Panc1 (cell line): ENCODE measurements at regions not wholly inside any gene's neighbourhood (a gene's known extent, or its start where the extent isn't known, plus 50 kb on each side); places are given as distances from the start of the nearest gene placed in this dataset.

ENCODE experiments used
- ATAC-seq: fragments of 200-7000 bp; cut with Tn5 transposase; 2 replicates; pipeline ENCODE4 v1.9.1; 2020; ENCODE audit warnings: mild to moderate bottlenecking, moderate library complexity
- BruUV-seq: library from RNA; stranded (reverse); fragments of 400-500 nt; replicated peaks from 2 replicates; lab custom pipeline; 2021; lab: Mats Ljungman, UMichigan
- CTCF ChIA-PET: fragments of 300-600 bp; sonication (Branson Sonifier 250); formaldehyde crosslinking; loops from one replicate; lab custom pipeline; 2022; ENCODE audit warnings: antibody characterized with exemption; lab: Charles Lee
- POLR2A ChIA-PET: fragments of 300-600 bp; sonication (Branson Sonifier 250); formaldehyde crosslinking; loops from one replicate; lab custom pipeline; 2022; ENCODE audit warnings: antibody characterized with exemption; lab: Charles Lee
- DNase-seq: peaks from one replicate; pipeline ENCODE4 v3.0.0-alpha.2; 2010; ENCODE audit warnings: low read depth, low spot score
- H3K27ac ChIP-seq: 2 replicates; pipeline ENCODE4 v1.5.1; 2011; ENCODE audit warnings: mild to moderate bottlenecking, low read length, inconsistent platforms
- H3K27me3 ChIP-seq: fragments of 200-500 bp; sonication (Bioruptor generic); 2 replicates; pipeline ENCODE4 v1.6.0; 2014; ENCODE audit warnings: low read length, inconsistent platforms; ENCODE audit not compliant: control insufficient read depth, insufficient read depth
- H3K36me3 ChIP-seq: fragments of 200-500 bp; sonication (Bioruptor generic); 2 replicates; pipeline ENCODE4 v1.5.1; 2014; ENCODE audit warnings: inconsistent platforms, mild to moderate bottlenecking, low read length, moderate library complexity; ENCODE audit not compliant: control insufficient read depth, insufficient read depth
- H3K4me1 ChIP-seq: 2 replicates; pipeline ENCODE4 v1.5.1; 2011; ENCODE audit warnings: inconsistent platforms, mild to moderate bottlenecking, low read length, moderate library complexity; ENCODE audit not compliant: control insufficient read depth, insufficient read depth
- H3K4me3 ChIP-seq, 2 experiments: 2 replicates each; pipeline ENCODE4 v1.5.1; 2011 to 2012; ENCODE audit warnings: low read depth in 2 of 2, low read length in 2 of 2, mild to moderate bottlenecking in 2 of 2, inconsistent platforms in 1 of 2, moderate library complexity in 1 of 2
- H3K9me3 ChIP-seq: fragments of 200-500 bp; sonication (Bioruptor generic); 2 replicates; pipeline ENCODE4 v1.5.1; 2014; ENCODE audit warnings: low read depth, mild to moderate bottlenecking, inconsistent platforms, low read length, moderate library complexity; ENCODE audit not compliant: control insufficient read depth, insufficient read depth
- CTCF ChIP-seq: fragments of 450-650 bp; IDR thresholded peaks from 2 replicates; pipeline ENCODE4 v1.5.1; 2017; ENCODE audit warnings: mild to moderate bottlenecking
- POLR2AphosphoS5 ChIP-seq: IDR thresholded peaks from 2 replicates; pipeline ENCODE4 v1.6.1; 2012; ENCODE audit warnings: mild to moderate bottlenecking, low read depth, low read length, moderate library complexity
- SIN3A ChIP-seq: IDR thresholded peaks from 2 replicates; pipeline ENCODE4 v1.6.1; 2012; ENCODE audit warnings: low read depth, mild to moderate bottlenecking, low read length, moderate library complexity, borderline replicate concordance; ENCODE audit not compliant: insufficient read depth
- TCF7L2 ChIP-seq: IDR thresholded peaks from 2 replicates; pipeline ENCODE4 v1.6.1; 2011; ENCODE audit warnings: mild to moderate bottlenecking, low read depth, low read length, inconsistent platforms
- in situ Hi-C: cut with HindIII; loops from 2 replicates; pipeline ENCODE4 v1.10.0; 2016; ENCODE audit warnings: low sequenced_read_pairs, low pct_unique_long_range_greater_than_20kb
- intact Hi-C: fragments of 100-400 bp; cut with micrococcal nuclease; formaldehyde crosslinking; loops from one replicate; pipeline ENCODE4 v1.10.0; 2022; ENCODE audit not compliant: unreplicated experiment
- TF ChIP-seq, protein P1 (sequence below), 2 experiments: IDR thresholded peaks; 2 replicates each; pipeline ENCODE4 v1.6.1; 2011 to 2012; ENCODE audit warnings: low read depth in 2 of 2, control low read depth in 1 of 2, low read length in 1 of 2, mild to moderate bottlenecking in 1 of 2, moderate library complexity in 1 of 2; ENCODE audit not compliant: insufficient read depth in 1 of 2

DNA sequence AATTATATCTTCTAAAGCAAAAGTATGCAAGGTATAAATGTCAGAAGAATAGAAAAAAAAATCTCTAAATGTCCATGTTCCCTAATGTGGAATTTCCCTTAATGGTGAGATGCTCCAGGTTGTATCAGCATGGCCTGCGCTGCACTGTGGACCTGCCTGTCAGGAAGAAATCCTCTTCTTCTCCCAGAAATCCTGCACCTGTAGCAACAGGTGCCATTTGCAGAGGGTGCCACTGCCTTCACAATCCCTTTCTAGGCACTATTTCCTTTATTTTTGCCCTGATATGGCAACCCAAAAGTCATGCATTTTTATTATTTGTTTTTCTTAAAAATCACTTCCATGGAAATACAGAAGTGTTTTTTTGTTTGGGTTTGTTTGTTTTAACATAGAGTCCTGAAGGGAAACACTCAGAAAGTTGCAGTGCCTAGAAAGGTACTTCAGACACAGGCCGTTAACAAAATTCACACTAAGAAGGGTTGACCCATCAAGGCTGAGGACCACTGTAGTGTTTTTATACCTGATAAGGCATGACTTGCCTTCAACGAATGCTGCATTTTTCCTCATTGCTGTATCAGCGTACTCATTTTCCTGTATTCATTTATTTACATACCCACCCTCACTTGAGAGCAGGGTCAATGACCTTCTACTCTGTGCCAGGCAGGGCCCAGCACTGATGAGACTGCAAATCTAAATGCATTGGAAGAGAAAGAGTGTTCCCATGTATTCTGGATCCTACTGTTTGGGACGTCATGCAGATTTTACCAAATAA lies 177.8 kb downstream of the SNX18 start:
- CTCF ChIA-PET, result no interaction called here
- H3K4me3 ChIP-seq, result no peak overlapping the region
- no peak overlapping the region for H3K27ac ChIP-seq
- H3K27me3 ChIP-seq, result no peaks in the 10 kb centered on the region
- DNase-seq, result no peak
- BruUV-seq, result no TSS peak
- TF ChIP-seq POLR2AphosphoS5 (no peak), CTCF (no peak), SIN3A (no peak), TCF7L2 (no peak)
- TF ChIP-seq, protein P1, sequence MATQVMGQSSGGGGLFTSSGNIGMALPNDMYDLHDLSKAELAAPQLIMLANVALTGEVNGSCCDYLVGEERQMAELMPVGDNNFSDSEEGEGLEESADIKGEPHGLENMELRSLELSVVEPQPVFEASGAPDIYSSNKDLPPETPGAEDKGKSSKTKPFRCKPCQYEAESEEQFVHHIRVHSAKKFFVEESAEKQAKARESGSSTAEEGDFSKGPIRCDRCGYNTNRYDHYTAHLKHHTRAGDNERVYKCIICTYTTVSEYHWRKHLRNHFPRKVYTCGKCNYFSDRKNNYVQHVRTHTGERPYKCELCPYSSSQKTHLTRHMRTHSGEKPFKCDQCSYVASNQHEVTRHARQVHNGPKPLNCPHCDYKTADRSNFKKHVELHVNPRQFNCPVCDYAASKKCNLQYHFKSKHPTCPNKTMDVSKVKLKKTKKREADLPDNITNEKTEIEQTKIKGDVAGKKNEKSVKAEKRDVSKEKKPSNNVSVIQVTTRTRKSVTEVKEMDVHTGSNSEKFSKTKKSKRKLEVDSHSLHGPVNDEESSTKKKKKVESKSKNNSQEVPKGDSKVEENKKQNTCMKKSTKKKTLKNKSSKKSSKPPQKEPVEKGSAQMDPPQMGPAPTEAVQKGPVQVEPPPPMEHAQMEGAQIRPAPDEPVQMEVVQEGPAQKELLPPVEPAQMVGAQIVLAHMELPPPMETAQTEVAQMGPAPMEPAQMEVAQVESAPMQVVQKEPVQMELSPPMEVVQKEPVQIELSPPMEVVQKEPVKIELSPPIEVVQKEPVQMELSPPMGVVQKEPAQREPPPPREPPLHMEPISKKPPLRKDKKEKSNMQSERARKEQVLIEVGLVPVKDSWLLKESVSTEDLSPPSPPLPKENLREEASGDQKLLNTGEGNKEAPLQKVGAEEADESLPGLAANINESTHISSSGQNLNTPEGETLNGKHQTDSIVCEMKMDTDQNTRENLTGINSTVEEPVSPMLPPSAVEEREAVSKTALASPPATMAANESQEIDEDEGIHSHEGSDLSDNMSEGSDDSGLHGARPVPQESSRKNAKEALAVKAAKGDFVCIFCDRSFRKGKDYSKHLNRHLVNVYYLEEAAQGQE (IDR thresholded peaks at IDR 0.05; ENCODE audit: insufficient read depth in 1 of 2, low read depth in 2 of 2, low read length in 1 of 2), result no peak
- H3K36me3 ChIP-seq, result no peaks in the 10 kb centered on the region
- no peaks in the 10 kb centered on the region for H3K4me1 ChIP-seq
- no peak for ATAC-seq
- intact Hi-C loops, result no loop called here
- POLR2A ChIA-PET, result no interaction called here
- in situ Hi-C loops, result no loop called here
- H3K9me3 ChIP-seq, result no peaks in the 10 kb centered on the region

DNA sequence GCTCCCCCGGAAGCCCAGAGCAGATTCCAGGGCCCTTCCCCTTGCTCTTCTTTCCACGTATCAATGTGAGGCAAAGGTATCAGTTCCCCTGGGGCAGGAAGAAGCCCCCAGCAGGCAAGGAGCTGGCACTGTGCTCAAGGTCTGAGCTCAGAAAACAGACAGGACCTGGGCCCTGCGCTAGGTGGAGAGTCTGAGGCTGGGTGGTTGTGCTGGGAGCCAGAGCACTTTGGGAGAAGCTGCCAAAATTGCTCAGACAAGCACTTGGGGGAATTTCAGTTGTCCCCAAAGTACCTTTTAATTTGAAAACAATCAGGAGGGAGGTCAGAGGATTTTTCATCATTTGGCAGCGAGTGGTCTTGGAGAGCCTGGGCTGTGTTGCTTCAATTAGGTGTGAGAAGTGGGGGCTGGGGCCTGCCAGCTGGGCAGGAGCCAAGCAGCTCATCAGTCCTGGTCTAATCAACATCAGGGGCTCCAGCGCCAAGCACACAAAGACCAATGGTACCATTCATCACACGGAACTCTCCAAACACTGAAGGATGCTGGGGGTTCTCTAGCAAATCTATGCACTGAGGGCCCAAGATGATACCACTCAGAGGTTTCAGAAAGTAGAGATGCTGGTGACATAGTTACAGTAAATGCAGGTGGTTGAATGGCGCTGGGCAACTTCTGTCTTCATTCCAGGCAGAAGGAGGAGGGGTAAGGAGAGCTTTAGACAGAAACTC lies 176.5 kb downstream of the SNX18 start:
- intact Hi-C loops, result no loop called here
- Histone ChIP-seq H3K9me3 (no peaks in the 10 kb centered on the region), H3K4me1 (no peaks in the 10 kb centered on the region), H3K36me3 (no peaks in the 10 kb centered on the region), H3K27me3 (no peaks in the 10 kb centered on the region), H3K4me3 (no peak overlapping the region), H3K27ac (no peak overlapping the region)
- in situ Hi-C loops, result no loop called here
- no TSS peak for BruUV-seq
- no peak for DNase-seq
- CTCF ChIA-PET, result no interaction called here
- POLR2A ChIA-PET, result no interaction called here
- ATAC-seq, result no peak
- TF ChIP-seq, protein P1 (IDR thresholded peaks at IDR 0.05; ENCODE audit: insufficient read depth in 1 of 2, low read depth in 2 of 2, low read length in 1 of 2), result no peak
- no peak for TF ChIP-seq TCF7L2
- TF ChIP-seq SIN3A, result no peak
- no peak for TF ChIP-seq CTCF
- TF ChIP-seq POLR2AphosphoS5, result no peak
